GM23248 (cell line): ENCODE measurements at regions not wholly inside any gene's neighbourhood (a gene's known extent, or its start where the extent isn't known, plus 50 kb on each side); places are given as distances from the start of the nearest gene placed in this dataset.
"Not testable (repeated sequence)": the region's sequence is repeated elsewhere in the genome, so short reads cannot be mapped to it uniquely, and the experiment has no call there.

Experiments
- DNase-seq: peaks from one replicate; pipeline ENCODE4 v3.0.0-alpha.2; 2015
- H2AFZ ChIP-seq: fragments of 200-600 bp; sonication (generic); 2 replicates; pipeline ENCODE4 v1.6.1; 2016; ENCODE audit warnings: antibody characterized with exemption
- H3F3A ChIP-seq: fragments of 200-600 bp; sonication (generic); 2 replicates; pipeline ENCODE4 v1.6.1; 2016; ENCODE audit warnings: mild to moderate bottlenecking, antibody characterized with exemption, mixed run types; ENCODE audit not compliant: insufficient read depth
- H3K27ac ChIP-seq: fragments of 200-600 bp; sonication (generic); 2 replicates; pipeline ENCODE4 v1.5.1; 2016; ENCODE audit warnings: mild to moderate bottlenecking
- H3K27me3 ChIP-seq: fragments of 200-600 bp; sonication (generic); replicated peaks from 2 replicates; pipeline ENCODE4 v1.6.1; 2016; ENCODE audit warnings: mild to moderate bottlenecking; ENCODE audit not compliant: insufficient read depth
- H3K36me3 ChIP-seq: fragments of 200-600 bp; sonication (generic); 2 replicates; pipeline ENCODE4 v1.6.1; 2016; ENCODE audit warnings: low read depth, mild to moderate bottlenecking
- H3K4me1 ChIP-seq: fragments of 200-600 bp; sonication (generic); 2 replicates; pipeline ENCODE4 v1.6.1; 2016; ENCODE audit warnings: mild to moderate bottlenecking; ENCODE audit not compliant: insufficient read depth
- H3K4me2 ChIP-seq: fragments of 200-600 bp; sonication (generic); one replicate; pipeline ENCODE4 v1.6.1; 2016; ENCODE audit warnings: mild to moderate bottlenecking; ENCODE audit not compliant: unreplicated experiment
- H3K4me3 ChIP-seq: fragments of 200-600 bp; sonication (generic); 2 replicates; pipeline ENCODE4 v1.5.1; 2016; ENCODE audit warnings: mild to moderate bottlenecking
- H3K79me2 ChIP-seq: fragments of 200-600 bp; sonication (generic); 2 replicates; pipeline ENCODE4 v1.6.1; 2016; ENCODE audit warnings: mild to moderate bottlenecking; ENCODE audit not compliant: insufficient read depth
- H3K9ac ChIP-seq: fragments of 200-600 bp; sonication (generic); 2 replicates; pipeline ENCODE4 v1.6.1; 2016; ENCODE audit warnings: mild to moderate bottlenecking
- H3K9me2 ChIP-seq: fragments of 200-600 bp; sonication (generic); 2 replicates; pipeline ENCODE4 v1.6.1; 2016; ENCODE audit warnings: mixed run types, mild to moderate bottlenecking, moderate library complexity; ENCODE audit not compliant: insufficient read depth
- H3K9me3 ChIP-seq: fragments of 200-600 bp; sonication (generic); one replicate; pipeline ENCODE4 v1.6.1; 2017; ENCODE audit warnings: low read depth
- H4K20me1 ChIP-seq: fragments of 200-600 bp; sonication (generic); 2 replicates; pipeline ENCODE4 v1.6.0; 2016; ENCODE audit not compliant: insufficient read depth
- EZH2 ChIP-seq: fragments of 200-600 bp; sonication (generic); IDR thresholded peaks from 2 replicates; pipeline ENCODE4 v1.6.1; 2018; ENCODE audit warnings: antibody characterized with exemption, mild to moderate bottlenecking; ENCODE audit not compliant: insufficient read depth, poor library complexity, severe bottlenecking
- EZH2phosphoT487 ChIP-seq: fragments of 200-600 bp; sonication (generic); IDR thresholded peaks from 2 replicates; pipeline ENCODE4 v1.6.1; 2018; ENCODE audit warnings: antibody characterized with exemption, moderate library complexity, mild to moderate bottlenecking, low read depth; ENCODE audit not compliant: insufficient read depth
- WGBS, 2 experiments: methylation state at CpG; one replicate each; pipeline ENCODE4 v1.1.6; 2015 to 2017; ENCODE audit warnings: low lambda C conversion rate in 2 of 2, low coverage in 1 of 2; ENCODE audit errors: missing lambda C conversion rate in 2 of 2; 5-methylcytosine and 5-hydroxymethylcytosine counted together
- in situ Hi-C: fragments of 300-500 bp; cut with MboI; formaldehyde crosslinking; loops from 2 replicates; pipeline ENCODE4 v1.15.0; 2020

GRCh38 chr10:81248886-81249285, 626.1 kb upstream of the NRG3 start:
- no peaks in the 10 kb centered on the region for H4K20me1 ChIP-seq
- in situ Hi-C loops: no loop called here
- H3K27me3 ChIP-seq: no peaks in the 10 kb centered on the region
- H3K9me2 ChIP-seq: no peaks in the 10 kb centered on the region
- no peak for DNase-seq
- WGBS, 2 experiments: 0 to 1% methylated on average over 3 of the region's 3 CpGs
- no peak overlapping the region for H3K4me2 ChIP-seq
- no peaks in the 10 kb centered on the region for H3K36me3 ChIP-seq
- no peak overlapping the region for H3K4me3 ChIP-seq
- H2AFZ ChIP-seq: no peak overlapping the region
- no peak for TF ChIP-seq EZH2phosphoT487
- TF ChIP-seq EZH2: no peak
- H3K4me1 ChIP-seq: no peaks in the 10 kb centered on the region
- no peaks in the 10 kb centered on the region for H3K79me2 ChIP-seq
- peaks cover 2% of the 10 kb centered on the region for H3K9me3 ChIP-seq
- H3K9ac ChIP-seq: no peak overlapping the region
- no peak overlapping the region for H3K27ac ChIP-seq
- no peaks in the 10 kb centered on the region for H3F3A ChIP-seq

GRCh38 chr10:81251457-81252115, 623.4 kb upstream of the NRG3 start:
- in situ Hi-C loops: no loop called here
- TF ChIP-seq EZH2 (no peak), EZH2phosphoT487 (no peak)
- 19 to 22% methylated on average over 4 of the region's 4 CpGs for WGBS, 2 experiments

GRCh38 chr10:81264991-81265390, 610.0 kb upstream of the NRG3 start:
- H3K27ac ChIP-seq, H3K9me3 ChIP-seq, in situ Hi-C loops, H3K79me2 ChIP-seq, H4K20me1 ChIP-seq, H3K9me2 ChIP-seq, H3K36me3 ChIP-seq, H3K4me3 ChIP-seq, H3F3A ChIP-seq, H3K9ac ChIP-seq, H3K27me3 ChIP-seq, H2AFZ ChIP-seq, DNase-seq, H3K4me1 ChIP-seq, H3K4me2 ChIP-seq: not testable (repeated sequence)
- WGBS, 2 experiments: 52 to 60% methylated on average over 9 to 18 of the region's 18 CpGs

More at GRCh38 chr10:81251457-81252115, 623.4 kb upstream of the NRG3 start:
- no peak overlapping the region for H3K27ac ChIP-seq
- H3K9me3 ChIP-seq: peaks cover 2% of the 10 kb centered on the region
- no peak overlapping the region for H3K4me2 ChIP-seq
- no peak overlapping the region for H2AFZ ChIP-seq
- H3K9me2 ChIP-seq: no peaks in the 10 kb centered on the region
- no peaks in the 10 kb centered on the region for H3K4me1 ChIP-seq
- H3F3A ChIP-seq: no peaks in the 10 kb centered on the region
- H3K27me3 ChIP-seq: no peaks in the 10 kb centered on the region
- H3K4me3 ChIP-seq: no peak overlapping the region
- DNase-seq: no peak
- H4K20me1 ChIP-seq: no peaks in the 10 kb centered on the region
- no peaks in the 10 kb centered on the region for H3K36me3 ChIP-seq
- H3K9ac ChIP-seq: no peak overlapping the region
- no peaks in the 10 kb centered on the region for H3K79me2 ChIP-seq

GRCh38 chr10:81270051-81270450, 604.9 kb upstream of the NRG3 start:
- Histone ChIP-seq H4K20me1 (no peaks in the 10 kb centered on the region), H3K79me2 (no peaks in the 10 kb centered on the region), H3K9me3 (no peaks in the 10 kb centered on the region), H3K4me3 (no peak overlapping the region), H3K27me3 (no peaks in the 10 kb centered on the region), H3F3A (no peaks in the 10 kb centered on the region), H3K9me2 (no peaks in the 10 kb centered on the region), H3K9ac (no peak overlapping the region), H2AFZ (no peak overlapping the region), H3K4me2 (no peak overlapping the region), H3K4me1 (no peaks in the 10 kb centered on the region), H3K27ac (no peak overlapping the region), H3K36me3 (no peaks in the 10 kb centered on the region)
- DNase-seq: no peak
- 12 to 29% methylated on average over 2 of the region's 2 CpGs for WGBS, 2 experiments
- no peak for TF ChIP-seq EZH2
- TF ChIP-seq EZH2phosphoT487: no peak
- in situ Hi-C loops: no loop called here
